GM20000 (cell line): ENCODE measurements at regions not wholly inside any gene's neighbourhood (a gene's known extent, or its start where the extent isn't known, plus 50 kb on each side); places are given as distances from the start of the nearest gene placed in this dataset.

Source experiments
- DNase-seq: peaks from one replicate; pipeline ENCODE4 v3.0.0; 2012; ENCODE audit warnings: low spot score
- TF ChIP-seq, protein P1 (sequence below): IDR thresholded peaks from 2 replicates; pipeline ENCODE4 v1.5.1; 2012; ENCODE audit warnings: mild to moderate bottlenecking, control low read depth; ENCODE audit errors: extremely low read depth, missing control alignments

DNA sequence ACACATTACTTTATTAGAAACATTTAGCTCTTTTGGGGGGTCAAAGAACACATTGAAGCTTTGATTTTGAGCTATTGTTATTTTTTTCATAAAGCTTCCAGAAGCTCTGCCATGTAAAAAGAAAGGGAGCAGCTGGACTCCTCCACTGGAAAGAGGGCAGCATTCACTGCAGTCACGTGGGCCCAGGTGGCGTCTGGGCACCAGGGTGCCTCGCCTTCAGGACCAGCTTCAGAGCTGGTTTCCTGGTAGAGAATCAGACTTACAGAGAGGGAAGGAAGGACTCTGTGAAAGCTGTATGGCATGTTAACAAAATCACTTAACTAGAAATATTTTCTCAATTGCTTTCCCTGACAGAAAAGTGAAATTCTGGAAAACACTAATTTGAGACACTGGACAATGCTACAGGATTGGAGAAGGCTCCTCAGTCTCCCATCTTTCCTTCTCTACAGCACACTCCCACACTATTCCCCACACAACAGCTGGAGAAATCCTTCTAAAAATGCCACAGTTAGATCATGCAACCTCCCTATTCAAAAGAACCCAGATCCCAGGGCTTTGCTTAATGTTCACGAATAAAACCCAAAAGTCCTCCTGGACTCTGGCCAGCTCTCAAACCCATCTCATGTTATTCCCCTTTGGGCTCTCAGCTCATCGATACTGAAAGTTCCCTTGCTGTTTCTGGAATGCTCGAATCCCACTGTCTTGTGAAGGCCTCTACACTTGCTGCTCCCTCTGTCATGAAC lies 83.2 kb downstream of the NFKBIZ start:
- no peak for DNase-seq
- TF ChIP-seq, protein P1, sequence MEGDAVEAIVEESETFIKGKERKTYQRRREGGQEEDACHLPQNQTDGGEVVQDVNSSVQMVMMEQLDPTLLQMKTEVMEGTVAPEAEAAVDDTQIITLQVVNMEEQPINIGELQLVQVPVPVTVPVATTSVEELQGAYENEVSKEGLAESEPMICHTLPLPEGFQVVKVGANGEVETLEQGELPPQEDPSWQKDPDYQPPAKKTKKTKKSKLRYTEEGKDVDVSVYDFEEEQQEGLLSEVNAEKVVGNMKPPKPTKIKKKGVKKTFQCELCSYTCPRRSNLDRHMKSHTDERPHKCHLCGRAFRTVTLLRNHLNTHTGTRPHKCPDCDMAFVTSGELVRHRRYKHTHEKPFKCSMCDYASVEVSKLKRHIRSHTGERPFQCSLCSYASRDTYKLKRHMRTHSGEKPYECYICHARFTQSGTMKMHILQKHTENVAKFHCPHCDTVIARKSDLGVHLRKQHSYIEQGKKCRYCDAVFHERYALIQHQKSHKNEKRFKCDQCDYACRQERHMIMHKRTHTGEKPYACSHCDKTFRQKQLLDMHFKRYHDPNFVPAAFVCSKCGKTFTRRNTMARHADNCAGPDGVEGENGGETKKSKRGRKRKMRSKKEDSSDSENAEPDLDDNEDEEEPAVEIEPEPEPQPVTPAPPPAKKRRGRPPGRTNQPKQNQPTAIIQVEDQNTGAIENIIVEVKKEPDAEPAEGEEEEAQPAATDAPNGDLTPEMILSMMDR = no peak

DNA sequence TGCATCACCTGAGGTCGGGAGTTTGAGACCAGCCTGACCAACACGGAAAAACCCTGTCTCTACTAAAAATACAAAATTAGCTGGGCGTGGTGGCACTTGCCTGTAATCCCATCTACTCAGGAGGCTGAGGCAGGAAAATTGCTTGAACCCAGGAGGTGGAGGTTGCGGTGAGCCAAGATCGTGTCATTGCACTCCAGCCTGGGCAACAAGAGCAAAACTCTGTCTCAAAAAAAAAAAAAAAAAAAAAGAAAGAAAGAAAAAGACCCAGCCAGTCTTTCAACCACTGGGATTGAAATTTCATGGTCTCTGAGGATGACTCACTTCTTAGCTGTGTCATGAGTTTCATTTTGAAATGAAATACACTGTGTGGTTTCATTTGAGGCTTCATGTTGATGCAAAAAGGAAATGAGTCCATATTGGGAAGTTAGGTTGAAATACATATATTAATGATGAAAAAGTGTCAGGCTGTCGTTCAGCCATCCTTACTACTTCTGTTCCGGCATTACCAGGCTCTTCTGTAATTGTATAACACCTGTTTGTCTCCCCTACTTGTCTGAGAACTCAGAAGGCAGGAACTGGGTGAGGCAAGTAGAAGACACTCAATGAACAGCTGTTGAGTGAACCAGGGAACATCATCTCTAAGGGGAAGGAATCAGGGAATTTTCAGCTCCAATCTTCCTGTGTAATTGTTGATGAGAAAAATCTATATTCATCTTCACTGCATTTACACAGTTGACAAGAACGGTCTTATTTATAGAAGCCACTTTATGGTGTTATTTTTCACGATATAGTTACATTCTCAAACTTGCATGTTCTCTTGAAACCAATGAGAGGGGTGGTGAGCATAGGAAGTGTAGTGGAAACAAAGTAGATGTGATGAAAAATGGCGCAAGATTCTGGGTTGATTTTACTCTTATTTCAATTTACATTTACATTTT lies 87.4 kb downstream of the NFKBIZ start:
- TF ChIP-seq, protein P1 = no peak
- peak; percentile 76 for DNase-seq

- TF ChIP-seq, protein P1 = no peak
- DNase-seq = peak; percentile 25
Measured at GRCh38 chr3:101938262-101938847, 89.0 kb downstream of the NFKBIZ start.

- TF ChIP-seq, protein P1 = no peak
- no peak for DNase-seq
Measured at GRCh38 chr3:101939361-101940049, 90.2 kb downstream of the NFKBIZ start.

GRCh38 chr3:101940521-101941317 lies 91.4 kb downstream of the NFKBIZ start:
- TF ChIP-seq, protein P1 = no peak
- no peak for DNase-seq

GRCh38 chr3:101941318-101942040 lies 92.2 kb downstream of the NFKBIZ start:
- no peak for DNase-seq
- TF ChIP-seq, protein P1 = no peak
